HFFc6 (cell line): ENCODE measurements at regions not wholly inside any gene's neighbourhood (a gene's known extent, or its start where the extent isn't known, plus 50 kb on each side); places are given as distances from the start of the nearest gene placed in this dataset.

Source experiments
- DNase-seq: peaks from one replicate; pipeline ENCODE4 v3.0.0-alpha.2; 2018
- H3K27ac Mint-ChIP-seq: 2 replicates; pipeline ENCODE4 v1.8.0; 2020; ENCODE audit warnings: mild to moderate bottlenecking, mixed read lengths
- H3K27me3 Mint-ChIP-seq: 2 replicates; pipeline ENCODE4 v1.8.0; 2021; ENCODE audit warnings: mild to moderate bottlenecking, moderate library complexity, mixed read lengths; ENCODE audit not compliant: insufficient read depth
- H3K36me3 Mint-ChIP-seq: 2 replicates; pipeline ENCODE4 v1.8.0; 2021; ENCODE audit warnings: low read depth, mixed read lengths
- H3K4me1 Mint-ChIP-seq: 2 replicates; pipeline ENCODE4 v1.8.0; 2020; ENCODE audit warnings: low read depth, mixed read lengths
- H3K4me3 Mint-ChIP-seq: 2 replicates; pipeline ENCODE4 v1.8.0; 2020; ENCODE audit warnings: mild to moderate bottlenecking, moderate library complexity, mixed read lengths
- H3K9me3 Mint-ChIP-seq: 2 replicates; pipeline ENCODE4 v1.8.0; 2020; ENCODE audit warnings: mild to moderate bottlenecking, mixed read lengths
- CTCF ChIP-seq: fragments of 200-600 bp; sonication (generic); IDR thresholded peaks from 2 replicates; pipeline ENCODE4 v1.5.0; 2021; ENCODE audit warnings: antibody characterized with exemption, mild to moderate bottlenecking

- Mint-ChIP-seq H3K4me3 (no peak overlapping the region), H3K4me1 (peaks cover 15% of the 10 kb centered on the region), H3K27ac (no peak overlapping the region), H3K36me3 (peaks cover 35% of the 10 kb centered on the region), H3K9me3 (no peaks in the 10 kb centered on the region), H3K27me3 (peaks cover 3% of the 10 kb centered on the region; the same call in 1 of the 2 replicates)
- no peak for TF ChIP-seq CTCF
- no peak for DNase-seq
These were observed 260.1 kb downstream of the GLI2 start for GRCh38 chr2:120995656-120996190.

DNA sequence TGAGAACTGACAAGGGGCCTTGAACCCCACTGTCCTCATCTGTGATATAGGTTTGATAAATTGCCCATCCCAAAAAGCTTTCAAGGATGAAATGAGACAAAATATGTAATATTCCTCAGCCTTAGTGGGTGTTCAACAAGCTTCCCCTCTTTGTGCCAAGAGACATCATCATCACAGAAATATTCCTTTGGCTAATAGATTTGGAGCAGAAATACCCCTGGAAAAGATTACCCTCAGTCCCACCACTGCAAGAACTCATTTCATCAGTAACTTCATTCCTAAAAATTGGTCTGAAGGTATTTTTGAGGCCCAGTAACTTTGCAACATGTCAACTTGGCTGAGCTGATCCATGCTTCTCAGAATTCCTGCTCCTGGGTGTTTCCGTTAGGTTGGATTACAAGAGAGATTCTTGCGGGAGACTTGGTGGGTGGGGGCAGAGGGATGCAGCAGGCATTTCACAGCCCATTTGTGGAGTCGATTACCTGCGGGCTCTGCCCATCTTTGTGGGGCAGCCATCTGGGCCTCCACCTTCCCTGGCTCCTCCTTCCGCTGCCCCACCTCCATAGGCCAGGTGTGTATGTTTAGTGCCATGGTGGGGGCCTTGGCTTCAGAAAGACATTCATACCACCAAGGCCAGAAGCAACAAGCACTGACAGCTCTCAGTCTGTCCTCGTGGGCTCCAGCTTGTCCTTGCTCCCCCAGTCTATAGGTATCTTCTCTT is 263.9 kb downstream of the GLI2 start:
- no peaks in the 10 kb centered on the region for H3K9me3 Mint-ChIP-seq
- DNase-seq, result no peak
- no peak overlapping the region for H3K27ac Mint-ChIP-seq
- peaks cover 1% of the 10 kb centered on the region; the same call in 1 of the 2 replicates for H3K36me3 Mint-ChIP-seq
- peaks cover 6% of the 10 kb centered on the region for H3K27me3 Mint-ChIP-seq
- TF ChIP-seq CTCF, result no peak
- H3K4me3 Mint-ChIP-seq, result no peak overlapping the region
- no peaks in the 10 kb centered on the region for H3K4me1 Mint-ChIP-seq

DNA sequence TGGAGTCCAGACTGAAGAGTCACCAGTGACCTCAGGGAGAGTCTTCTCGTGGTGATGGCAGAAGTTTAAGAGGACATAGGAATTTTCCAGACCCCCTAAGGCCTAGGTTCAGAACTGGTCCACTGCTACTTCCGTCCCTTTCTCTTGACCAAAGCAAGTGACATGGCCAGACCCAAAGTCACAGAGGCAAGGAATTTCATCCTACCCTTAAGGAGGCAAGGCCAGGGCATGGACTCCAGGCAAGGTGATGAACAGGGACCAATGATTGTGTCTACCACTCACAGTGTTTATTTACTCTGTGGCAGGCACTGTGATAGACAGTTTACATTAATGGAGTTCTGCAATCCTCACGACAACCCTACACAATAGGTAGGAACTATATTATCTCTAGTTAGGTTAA is 265.1 kb downstream of the GLI2 start:
- Mint-ChIP-seq H3K4me1 (no peaks in the 10 kb centered on the region), H3K36me3 (no peaks in the 10 kb centered on the region; the same call in 1 of the 2 replicates), H3K27ac (no peak overlapping the region), H3K4me3 (no peak overlapping the region), H3K27me3 (peaks cover 12% of the 10 kb centered on the region), H3K9me3 (no peaks in the 10 kb centered on the region)
- DNase-seq, result no peak
- no peak for TF ChIP-seq CTCF

DNA sequence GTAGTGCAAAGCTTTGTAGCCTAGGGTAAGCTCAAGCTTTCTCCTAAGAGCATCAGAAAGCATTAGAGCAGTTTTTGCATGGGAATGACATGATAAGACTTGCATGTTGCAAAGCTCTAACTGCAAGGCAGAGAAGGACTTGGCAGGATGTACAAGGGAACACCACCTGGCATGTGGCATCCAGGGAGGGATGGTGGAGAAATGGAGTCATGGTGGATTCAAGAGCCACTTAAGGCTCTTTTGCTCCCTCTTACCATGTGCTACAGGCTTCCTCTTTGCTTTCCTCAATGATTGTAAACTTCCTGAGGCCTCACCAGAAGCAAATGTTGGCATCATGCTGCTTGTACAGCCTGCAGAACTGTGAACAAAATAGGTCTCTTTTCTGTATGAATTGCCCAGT is 266.0 kb downstream of the GLI2 start:
- no peak for DNase-seq
- Mint-ChIP-seq H3K36me3 (no peaks in the 10 kb centered on the region; the same call in 1 of the 2 replicates), H3K4me1 (no peaks in the 10 kb centered on the region; the same call in 1 of the 2 replicates), H3K4me3 (no peak overlapping the region), H3K27me3 (peaks cover 12% of the 10 kb centered on the region), H3K27ac (no peak overlapping the region), H3K9me3 (no peaks in the 10 kb centered on the region)
- no peak for TF ChIP-seq CTCF

- no peaks in the 10 kb centered on the region; the same call in 1 of the 2 replicates for H3K36me3 Mint-ChIP-seq
These were observed 266.9 kb downstream of the GLI2 start for GRCh38 chr2:121002597-121002996.

More at GRCh38 chr2:121002597-121002996, 266.9 kb downstream of the GLI2 start:
- no peaks in the 10 kb centered on the region for H3K9me3 Mint-ChIP-seq
- no peak for TF ChIP-seq CTCF
- H3K27ac Mint-ChIP-seq, result no peak overlapping the region
- H3K27me3 Mint-ChIP-seq, result peaks cover 16% of the 10 kb centered on the region
- no peak overlapping the region for H3K4me3 Mint-ChIP-seq
- no peak for DNase-seq
- H3K4me1 Mint-ChIP-seq, result no peaks in the 10 kb centered on the region; the same call in 1 of the 2 replicates
